Skeletal muscle satellite cell (primary cell): ENCODE measurements at regions not wholly inside any gene's neighbourhood (a gene's known extent, or its start where the extent isn't known, plus 50 kb on each side); places are given as distances from the start of the nearest gene placed in this dataset.

Source experiments
- H3K27me3 ChIP-seq: 2 replicates; pipeline ENCODE4 v1.7.0; 2013; ENCODE audit warnings: low read length; ENCODE audit not compliant: control insufficient read depth, insufficient read depth
- H3K36me3 ChIP-seq: 2 replicates; pipeline ENCODE4 v1.7.0; 2013; ENCODE audit warnings: mild to moderate bottlenecking, control low read depth, low read length; ENCODE audit not compliant: insufficient read depth
- H3K4me1 ChIP-seq: 2 replicates; pipeline ENCODE4 v1.7.0; 2013; ENCODE audit warnings: low read length; ENCODE audit not compliant: control insufficient read depth, insufficient read depth
- H3K4me2 ChIP-seq: 2 replicates; pipeline ENCODE4 v1.7.0; 2013; ENCODE audit warnings: mild to moderate bottlenecking, low read length
- H3K4me3 ChIP-seq: 2 replicates; pipeline ENCODE4 v1.7.0; 2013; ENCODE audit warnings: low read length
- H3K9ac ChIP-seq: 2 replicates; pipeline ENCODE4 v1.7.0; 2013; ENCODE audit warnings: mild to moderate bottlenecking, low read depth, low read length, moderate library complexity
- H3K9me3 ChIP-seq: replicated peaks from 2 replicates; pipeline ENCODE4 v1.7.0; 2013; ENCODE audit warnings: mild to moderate bottlenecking, control low read depth, low read length

DNA sequence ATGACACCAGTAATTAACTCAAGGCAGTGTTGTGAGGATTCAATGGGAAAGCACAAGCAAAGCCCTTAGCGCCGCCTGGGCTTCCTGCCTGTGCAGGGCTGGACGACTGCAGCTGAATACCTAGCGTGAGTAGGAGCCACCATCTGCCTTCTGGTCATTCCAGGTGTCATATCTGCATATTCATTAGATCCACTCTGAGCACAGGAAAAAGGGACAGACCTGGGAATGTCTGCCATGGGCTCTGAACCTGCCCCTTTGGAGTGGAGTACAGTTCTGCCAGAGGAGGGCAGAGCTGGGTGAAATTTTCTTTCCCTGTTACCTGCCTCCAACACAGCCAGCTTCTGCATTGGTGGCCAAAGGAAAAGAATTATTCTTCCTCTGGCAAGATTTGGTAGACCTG, 298.8 kb downstream of the NSG2 start:
- no peaks in the 10 kb centered on the region for H3K36me3 ChIP-seq
- no peaks in the 10 kb centered on the region for H3K4me1 ChIP-seq
- no peaks in the 10 kb centered on the region for H3K27me3 ChIP-seq
- H3K4me2 ChIP-seq = no peak overlapping the region
- no peak overlapping the region for H3K9ac ChIP-seq
- no peaks in the 10 kb centered on the region for H3K9me3 ChIP-seq
- no peak overlapping the region for H3K4me3 ChIP-seq

DNA sequence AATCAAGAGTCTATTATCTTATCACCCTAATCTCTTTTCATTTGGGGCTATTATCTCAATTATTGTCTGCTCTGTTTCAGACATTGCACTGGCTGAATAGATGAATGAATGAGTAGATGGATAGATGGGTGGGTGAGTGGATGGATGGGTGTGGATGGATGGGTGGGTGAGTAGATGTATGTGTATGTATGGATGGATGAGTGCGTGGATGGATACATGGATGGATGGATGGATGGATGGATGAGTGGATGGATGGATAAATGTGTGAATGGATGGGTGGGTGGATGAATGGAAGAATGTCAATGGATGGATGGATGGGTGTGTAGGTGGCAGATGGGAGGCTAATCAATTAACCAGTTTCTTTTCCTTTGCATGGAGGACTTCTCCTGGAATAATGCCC, 301.7 kb downstream of the NSG2 start:
- H3K4me1 ChIP-seq = no peaks in the 10 kb centered on the region
- H3K27me3 ChIP-seq = no peaks in the 10 kb centered on the region
- H3K9ac ChIP-seq = no peak overlapping the region
- no peak overlapping the region for H3K4me3 ChIP-seq
- no peaks in the 10 kb centered on the region for H3K36me3 ChIP-seq
- H3K9me3 ChIP-seq = no peaks in the 10 kb centered on the region
- H3K4me2 ChIP-seq = no peak overlapping the region

DNA sequence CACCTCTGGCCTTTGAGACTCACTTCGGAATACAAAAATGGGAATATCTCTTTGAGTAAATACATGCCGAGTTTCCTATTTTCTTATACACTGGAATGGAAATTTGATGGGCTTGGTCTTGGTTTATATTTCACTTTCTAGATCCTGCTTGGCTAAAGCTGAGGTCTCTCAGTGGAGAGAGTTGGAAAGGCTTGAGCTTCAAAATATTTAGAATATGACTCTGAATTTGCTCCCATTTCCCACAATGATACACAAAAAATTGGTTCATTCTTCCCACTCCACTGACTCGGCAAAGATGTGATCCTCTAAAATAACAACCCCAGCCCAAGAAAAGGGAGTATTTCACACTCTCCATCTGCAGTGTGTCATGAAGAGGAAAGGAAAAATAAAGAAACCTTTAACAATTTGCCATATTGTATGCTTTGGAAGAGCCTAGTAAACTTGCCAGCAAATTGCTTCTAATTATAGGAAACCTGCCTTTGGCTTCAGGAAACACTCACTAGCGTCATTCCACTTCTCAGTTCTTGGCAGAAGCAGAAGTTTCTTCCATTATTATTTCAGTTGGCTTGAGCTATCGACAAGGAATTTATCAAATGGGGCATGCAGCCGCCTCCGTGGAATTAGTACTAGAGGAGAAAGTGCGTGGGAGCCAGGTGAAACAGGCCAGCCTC, 302.9 kb downstream of the NSG2 start:
- no peaks in the 10 kb centered on the region for H3K36me3 ChIP-seq
- H3K27me3 ChIP-seq = no peaks in the 10 kb centered on the region
- no peaks in the 10 kb centered on the region for H3K4me1 ChIP-seq
- no peak overlapping the region for H3K4me3 ChIP-seq
- H3K9ac ChIP-seq = no peak overlapping the region
- no peak overlapping the region for H3K4me2 ChIP-seq
- H3K9me3 ChIP-seq = no peaks in the 10 kb centered on the region

DNA sequence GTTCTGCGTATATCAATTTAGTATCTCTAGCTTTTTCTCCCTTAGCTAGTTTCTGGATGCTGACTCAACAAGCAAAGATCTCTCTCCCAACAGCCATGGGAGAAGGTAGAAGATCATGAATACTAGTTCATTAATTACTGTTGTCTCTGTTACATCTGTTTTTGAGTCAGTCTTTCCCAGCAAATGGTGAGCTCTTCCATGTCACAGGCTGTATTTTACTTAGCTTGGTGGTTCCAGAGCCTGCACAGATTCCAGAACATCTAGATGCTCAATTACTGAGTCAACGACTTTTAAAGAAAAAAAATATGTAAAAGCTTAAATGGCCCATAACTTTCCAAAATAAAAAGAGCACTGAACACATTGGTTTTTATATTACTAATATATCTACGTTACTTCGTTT, 307.2 kb downstream of the NSG2 start:
- no peaks in the 10 kb centered on the region for H3K36me3 ChIP-seq
- H3K4me3 ChIP-seq = no peak overlapping the region
- H3K9ac ChIP-seq = no peak overlapping the region
- H3K4me2 ChIP-seq = no peak overlapping the region
- no peaks in the 10 kb centered on the region for H3K9me3 ChIP-seq
- H3K27me3 ChIP-seq = no peaks in the 10 kb centered on the region
- no peaks in the 10 kb centered on the region for H3K4me1 ChIP-seq

DNA sequence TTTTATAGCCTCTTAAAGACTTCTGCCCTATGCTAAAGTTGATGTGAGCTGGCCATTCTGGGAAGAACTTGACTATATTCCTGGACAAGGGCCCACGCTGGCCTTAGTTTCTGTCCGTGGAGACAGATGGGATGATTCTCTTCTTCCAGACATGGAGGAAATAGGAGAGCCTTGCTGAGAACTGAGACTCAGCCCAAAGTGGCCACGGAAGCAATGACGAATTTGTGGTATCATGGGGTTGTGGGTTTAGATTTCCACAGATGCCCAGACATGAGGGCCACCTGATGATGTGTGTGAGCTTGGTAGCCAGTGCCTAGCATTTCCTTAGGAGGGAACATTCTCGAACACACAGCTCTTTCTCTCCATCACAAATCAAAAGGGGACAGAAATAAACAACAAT, 309.1 kb downstream of the NSG2 start:
- H3K9me3 ChIP-seq = no peaks in the 10 kb centered on the region
- no peaks in the 10 kb centered on the region for H3K4me1 ChIP-seq
- no peak overlapping the region for H3K9ac ChIP-seq
- H3K27me3 ChIP-seq = no peaks in the 10 kb centered on the region
- no peak overlapping the region for H3K4me2 ChIP-seq
- no peak overlapping the region for H3K4me3 ChIP-seq
- no peaks in the 10 kb centered on the region for H3K36me3 ChIP-seq

DNA sequence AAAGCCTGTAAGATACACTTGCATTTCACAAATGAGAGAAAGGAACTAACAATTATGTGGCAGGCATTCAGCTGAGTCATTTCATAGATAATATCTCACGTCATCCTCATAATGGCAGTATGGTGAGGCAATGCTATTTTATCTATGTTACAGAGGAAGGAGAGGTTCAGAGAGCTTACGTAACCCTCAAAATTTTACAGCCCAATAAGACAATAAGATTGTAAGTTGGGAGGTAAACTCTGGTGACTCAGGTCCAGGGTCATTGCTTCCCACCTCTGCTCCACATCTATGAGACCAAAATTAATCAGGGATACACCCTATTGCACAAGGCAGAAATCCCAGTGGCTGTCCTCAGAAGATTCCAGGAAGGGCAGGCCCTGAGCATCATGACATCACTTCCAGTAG, 309.7 kb downstream of the NSG2 start:
- no peaks in the 10 kb centered on the region for H3K36me3 ChIP-seq
- H3K9ac ChIP-seq = no peak overlapping the region
- H3K27me3 ChIP-seq = no peaks in the 10 kb centered on the region
- H3K4me3 ChIP-seq = no peak overlapping the region
- H3K4me2 ChIP-seq = no peak overlapping the region
- H3K9me3 ChIP-seq = no peaks in the 10 kb centered on the region
- H3K4me1 ChIP-seq = no peaks in the 10 kb centered on the region

DNA sequence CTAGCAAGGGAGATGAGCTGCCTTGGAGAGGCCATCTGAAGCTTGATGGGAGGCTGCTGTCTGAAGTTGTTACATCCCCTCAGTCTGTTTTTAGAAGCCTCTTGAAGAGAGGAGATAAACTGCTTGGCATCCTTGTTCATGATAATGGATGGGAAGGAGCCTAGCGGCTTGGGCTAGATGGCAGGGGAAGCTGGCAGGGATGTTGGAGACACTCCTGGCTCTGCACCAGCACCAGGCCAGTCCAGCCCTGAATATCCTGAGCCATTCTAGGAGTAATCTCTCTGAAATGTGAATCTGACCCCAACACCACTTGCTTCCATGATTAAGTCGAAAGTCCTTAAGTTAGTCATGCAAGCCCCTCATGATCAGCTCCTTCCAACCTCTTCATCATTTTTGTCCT, 310.5 kb downstream of the NSG2 start:
- H3K9ac ChIP-seq = no peak overlapping the region
- H3K27me3 ChIP-seq = no peaks in the 10 kb centered on the region
- H3K4me1 ChIP-seq = no peaks in the 10 kb centered on the region
- no peaks in the 10 kb centered on the region for H3K36me3 ChIP-seq
- H3K4me3 ChIP-seq = no peak overlapping the region
- no peak overlapping the region for H3K4me2 ChIP-seq
- no peaks in the 10 kb centered on the region for H3K9me3 ChIP-seq

DNA sequence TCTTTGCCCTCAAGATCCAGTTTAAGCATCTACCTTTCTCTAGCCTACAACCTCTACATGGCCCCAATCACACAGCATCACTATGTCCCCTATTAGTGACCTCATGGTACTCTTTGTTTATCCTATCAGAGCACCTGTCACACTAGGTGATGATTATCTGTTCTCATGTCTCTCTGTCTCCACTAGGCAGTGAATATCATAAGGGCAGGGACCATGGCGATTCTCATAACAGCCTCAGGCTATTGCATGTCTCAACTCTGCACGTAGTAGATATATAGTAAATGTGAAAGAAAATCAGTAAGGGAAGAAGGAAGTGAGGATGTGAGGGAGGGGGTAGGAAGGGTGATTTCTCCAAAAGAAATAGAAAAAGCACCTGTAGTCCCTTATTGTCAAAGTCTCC, 311.0 kb downstream of the NSG2 start:
- Histone ChIP-seq H3K27me3 (no peaks in the 10 kb centered on the region), H3K4me2 (no peak overlapping the region), H3K36me3 (no peaks in the 10 kb centered on the region), H3K9ac (no peak overlapping the region), H3K4me3 (no peak overlapping the region), H3K9me3 (no peaks in the 10 kb centered on the region), H3K4me1 (no peaks in the 10 kb centered on the region)

DNA sequence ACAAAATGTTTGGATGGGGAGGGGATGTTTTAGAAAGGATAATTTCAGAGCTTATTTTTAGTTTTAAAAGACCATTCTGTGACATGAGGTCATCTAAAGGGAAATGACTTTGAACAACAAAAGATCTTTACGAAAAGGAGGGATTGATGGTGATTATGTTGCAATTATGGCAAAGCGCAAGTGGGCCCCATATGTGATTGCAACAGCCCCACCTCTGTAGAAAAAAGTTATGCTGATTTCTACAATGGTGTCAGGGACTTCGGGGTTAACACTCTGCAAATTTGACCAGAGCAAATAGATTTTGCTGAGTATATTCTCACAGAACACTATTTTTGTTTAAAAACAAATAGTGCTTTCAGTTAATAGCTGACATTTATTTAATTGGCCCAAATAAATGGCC, 312.8 kb downstream of the NSG2 start:
- Histone ChIP-seq H3K4me3 (no peak overlapping the region), H3K36me3 (no peaks in the 10 kb centered on the region), H3K9me3 (no peaks in the 10 kb centered on the region), H3K4me2 (no peak overlapping the region), H3K4me1 (no peaks in the 10 kb centered on the region), H3K27me3 (no peaks in the 10 kb centered on the region), H3K9ac (no peak overlapping the region)

DNA sequence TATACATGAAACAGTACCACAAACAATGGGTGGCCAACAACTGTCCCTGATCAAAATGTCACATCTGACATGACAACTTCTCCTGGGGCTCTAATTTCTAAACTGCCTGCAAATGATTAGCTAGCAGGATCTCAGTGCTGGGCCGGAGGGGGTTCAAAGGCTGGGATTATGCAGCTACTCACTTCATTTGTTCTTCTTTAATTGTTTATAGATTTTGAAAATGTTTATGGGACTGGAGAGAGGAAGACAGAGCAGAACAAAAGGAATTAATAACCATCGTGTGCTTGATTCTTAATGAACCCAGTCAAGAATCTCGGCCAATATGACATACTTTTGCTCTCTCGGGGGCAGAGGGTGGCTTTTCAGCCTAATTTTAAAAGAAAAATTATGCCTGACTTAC, 313.6 kb downstream of the NSG2 start:
- Histone ChIP-seq H3K27me3 (no peaks in the 10 kb centered on the region), H3K4me1 (no peaks in the 10 kb centered on the region), H3K9me3 (no peaks in the 10 kb centered on the region), H3K9ac (no peak overlapping the region), H3K4me3 (no peak overlapping the region), H3K4me2 (no peak overlapping the region), H3K36me3 (no peaks in the 10 kb centered on the region)

DNA sequence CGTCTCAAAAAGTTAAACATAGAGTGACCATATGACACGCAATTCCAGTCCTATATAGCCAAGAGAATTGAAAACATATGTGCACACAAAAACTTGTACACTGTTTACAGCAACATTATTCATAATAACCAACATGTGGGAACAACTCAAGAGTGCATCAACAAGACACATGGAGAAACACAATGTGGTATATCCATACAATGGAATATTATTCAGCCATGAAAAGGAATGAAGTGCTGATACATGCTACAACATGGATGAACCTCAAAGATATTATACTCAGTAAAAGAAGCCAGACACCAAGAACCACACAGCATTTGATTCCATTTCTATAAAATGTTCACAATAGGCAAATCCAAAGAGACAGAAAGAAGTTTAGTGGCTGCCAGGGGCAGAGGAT, 317.0 kb downstream of the NSG2 start:
- H3K36me3 ChIP-seq = no peaks in the 10 kb centered on the region
- no peaks in the 10 kb centered on the region for H3K9me3 ChIP-seq
- H3K9ac ChIP-seq = no peak overlapping the region
- H3K4me3 ChIP-seq = no peak overlapping the region
- no peaks in the 10 kb centered on the region for H3K27me3 ChIP-seq
- H3K4me1 ChIP-seq = no peaks in the 10 kb centered on the region
- H3K4me2 ChIP-seq = no peak overlapping the region

DNA sequence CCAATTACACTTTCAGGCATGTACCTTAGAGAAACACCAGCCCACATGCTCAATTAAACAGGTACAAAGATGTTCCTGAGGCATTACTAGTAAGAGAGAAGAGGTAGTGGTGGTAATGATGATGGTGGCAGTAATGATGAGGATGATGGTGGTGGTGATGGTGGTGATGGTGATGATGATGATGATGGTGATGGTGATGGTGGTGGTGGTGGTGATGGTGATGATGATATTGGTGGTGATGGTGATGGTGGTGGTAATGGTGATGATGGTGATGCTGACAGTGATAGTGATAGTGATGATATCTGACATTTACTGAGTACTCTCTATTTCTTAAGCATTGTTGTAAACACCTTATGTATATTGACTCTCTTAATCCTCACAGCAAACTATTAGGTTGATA, 318.4 kb downstream of the NSG2 start:
- H3K27me3 ChIP-seq = no peaks in the 10 kb centered on the region
- H3K4me1 ChIP-seq = no peaks in the 10 kb centered on the region
- no peak overlapping the region for H3K9ac ChIP-seq
- H3K4me3 ChIP-seq = no peak overlapping the region
- no peaks in the 10 kb centered on the region for H3K9me3 ChIP-seq
- H3K4me2 ChIP-seq = no peak overlapping the region
- H3K36me3 ChIP-seq = no peaks in the 10 kb centered on the region
